H1 (cell line): ENCODE measurements at regions not wholly inside any gene's neighbourhood (a gene's known extent, or its start where the extent isn't known, plus 50 kb on each side); places are given as distances from the start of the nearest gene placed in this dataset.

Experiments
- CTCF ChIA-PET: fragments of 300-600 bp; sonication (Branson Sonifier 250); formaldehyde crosslinking; loops from one replicate; lab custom pipeline; 2021; ENCODE audit not compliant: partially characterized antibody; lab: Charles Lee
- POLR2A ChIA-PET: fragments of 300-600 bp; sonication (Branson Sonifier 250); formaldehyde crosslinking; loops from one replicate; lab custom pipeline; 2021; ENCODE audit warnings: inconsistent platforms; ENCODE audit not compliant: partially characterized antibody; lab: Charles Lee
- DNase-seq, 2 experiments: peaks; one replicate each; pipeline versions ENCODE4 v3.0.0 to v3.0.0-alpha.2; 2010 to 2022; ENCODE audit warnings: low spot score in 2 of 2, low read depth in 1 of 2, mixed read lengths in 1 of 2
- FAIRE-seq: peaks from 2 replicates; lab custom pipeline; 2011; peaks lifted over from hg19 to GRCh38; lab: Jason Lieb, UNC
- H2AFZ ChIP-seq: 2 replicates; pipeline ENCODE4 v1.8.1; 2012; ENCODE audit warnings: low read length, inconsistent platforms
- H2AK5ac ChIP-seq: 2 replicates; pipeline ENCODE4 v1.6.1; 2013; ENCODE audit warnings: low read depth, low read length
- H2BK120ac ChIP-seq: replicated peaks from 2 replicates; pipeline ENCODE3; 2013; ENCODE audit warnings: low read depth, low read length, inconsistent platforms
- H2BK12ac ChIP-seq: 2 replicates; pipeline ENCODE4 v1.6.1; 2013; ENCODE audit warnings: low read depth, low read length
- H2BK15ac ChIP-seq: 2 replicates; pipeline ENCODE4 v1.6.1; 2013; ENCODE audit warnings: low read length
- H2BK20ac ChIP-seq: 2 replicates; pipeline ENCODE4 v1.6.1; 2013; ENCODE audit warnings: low read length
- H2BK5ac ChIP-seq: 2 replicates; pipeline ENCODE4 v1.6.1; 2013; ENCODE audit warnings: low read depth, low read length
- H3K14ac ChIP-seq: 2 replicates; pipeline ENCODE4 v1.6.1; 2013; ENCODE audit warnings: inconsistent platforms; ENCODE audit not compliant: insufficient read length
- H3K18ac ChIP-seq: 2 replicates; pipeline ENCODE4 v1.6.1; 2013; ENCODE audit warnings: low read length; ENCODE audit errors: extremely low read depth
- H3K23ac ChIP-seq: 2 replicates; pipeline ENCODE4 v1.6.1; 2013; ENCODE audit warnings: inconsistent platforms; ENCODE audit not compliant: insufficient read length
- H3K23me2 ChIP-seq: 2 replicates; pipeline ENCODE4 v1.6.1; 2013; ENCODE audit warnings: low read depth, low read length
- H3K27ac ChIP-seq: 2 replicates; pipeline ENCODE4 v1.6.1; 2011; ENCODE audit warnings: low read depth, low read length, inconsistent platforms
- H3K27me3 ChIP-seq, 4 experiments: replicated peaks in 1 of 4; 1 replicate in 1 of 4; 2 replicates in 3 of 4; pipeline versions ENCODE4 v1.6.1 to v1.8.1; 2011 to 2013; ENCODE audit warnings: low read length in 3 of 4, mild to moderate bottlenecking in 3 of 4, inconsistent platforms in 2 of 4, mixed read lengths in 2 of 4, moderate library complexity in 1 of 4; ENCODE audit not compliant: control insufficient read depth in 3 of 4, insufficient read depth in 3 of 4; ENCODE audit errors: extremely low read depth in 1 of 4
- H3K36me3 ChIP-seq, 4 experiments: 2 replicates each; pipeline versions ENCODE4 v1.6.1 to v1.8.1; 2011 to 2013; ENCODE audit warnings: mild to moderate bottlenecking in 4 of 4, low read length in 3 of 4, moderate library complexity in 2 of 4, control low read depth in 1 of 4, inconsistent platforms in 1 of 4; ENCODE audit not compliant: insufficient read depth in 4 of 4, control insufficient read depth in 2 of 4
- H3K4ac ChIP-seq: replicated peaks from 2 replicates; pipeline ENCODE3; 2013; ENCODE audit warnings: low read length, low read depth, mixed read lengths, inconsistent platforms; ENCODE audit not compliant: insufficient read length
- H3K4me1 ChIP-seq, 4 experiments: replicated peaks in 1 of 4; 1 replicate in 1 of 4; 2 replicates in 3 of 4; pipeline versions ENCODE4 v1.6.1 to v1.8.1; 2011 to 2013; ENCODE audit warnings: low read length in 3 of 4, inconsistent platforms in 2 of 4, mixed read lengths in 1 of 4; ENCODE audit not compliant: insufficient read depth in 4 of 4, control insufficient read depth in 3 of 4
- H3K4me2 ChIP-seq, 2 experiments: 2 replicates each; pipeline versions ENCODE4 v1.6.1 to v1.8.1; 2011 to 2013; ENCODE audit warnings: low read depth in 2 of 2, low read length in 2 of 2, control low read depth in 1 of 2, inconsistent platforms in 1 of 2, mild to moderate bottlenecking in 1 of 2; ENCODE audit not compliant: insufficient read depth in 1 of 2
- H3K4me3 ChIP-seq, 4 experiments: fragments of 200-600, 300-600 bp in 1 of 4; sonication (generic), shearing (Covaris generic), sonication (Bioruptor Twin) in 1 of 4; 2 replicates each; pipeline versions ENCODE4 v1.5.1 to v1.8.1; 2011 to 2016; ENCODE audit warnings: low read length in 4 of 4, low read depth in 3 of 4, control low read depth in 2 of 4, inconsistent platforms in 2 of 4, mild to moderate bottlenecking in 2 of 4, mixed read lengths in 1 of 4, moderate library complexity in 1 of 4; ENCODE audit not compliant: insufficient read depth in 2 of 4; ENCODE audit errors: extremely low read depth in 1 of 4
- H3K56ac ChIP-seq: replicated peaks from 2 replicates; pipeline ENCODE3; 2013; ENCODE audit warnings: low read depth, mild to moderate bottlenecking, mixed read lengths, low read length, inconsistent platforms; ENCODE audit not compliant: insufficient read length
- H3K79me1 ChIP-seq: 2 replicates; pipeline ENCODE4 v1.6.1; 2013; ENCODE audit warnings: low read depth, low read length, control low read depth
- H3K79me2 ChIP-seq, 2 experiments: 2 replicates each; pipeline versions ENCODE4 v1.6.1 to v1.8.1; 2012 to 2013; ENCODE audit warnings: low read length in 2 of 2, mild to moderate bottlenecking in 2 of 2, inconsistent platforms in 1 of 2; ENCODE audit not compliant: insufficient read depth in 2 of 2, control insufficient read depth in 1 of 2
- H3K9ac ChIP-seq, 4 experiments: replicated peaks in 1 of 4; 1 replicate in 1 of 4; 2 replicates in 3 of 4; pipeline versions ENCODE4 v1.6.1 to v1.8.1; 2011 to 2013; ENCODE audit warnings: low read depth in 3 of 4, low read length in 3 of 4, control low read depth in 2 of 4, mild to moderate bottlenecking in 2 of 4, moderate library complexity in 2 of 4, inconsistent platforms in 1 of 4; ENCODE audit errors: extremely low read depth in 1 of 4
- H3K9me3 ChIP-seq, 2 experiments: 2 replicates each; pipeline versions ENCODE4 v1.6.1 to v1.8.1; 2012 to 2013; ENCODE audit warnings: mild to moderate bottlenecking in 2 of 2, moderate library complexity in 2 of 2, control low read depth in 1 of 2, inconsistent platforms in 1 of 2, low read depth in 1 of 2, low read length in 1 of 2, mixed read lengths in 1 of 2; ENCODE audit not compliant: insufficient read depth in 2 of 2
- H4K20me1 ChIP-seq, 2 experiments: replicated peaks in 1 of 2; 2 replicates each; pipeline versions ENCODE3 to v1.8.1; 2011 to 2013; ENCODE audit warnings: inconsistent platforms in 2 of 2, low read length in 2 of 2, mild to moderate bottlenecking in 1 of 2; ENCODE audit not compliant: insufficient read depth in 2 of 2, control insufficient read depth in 1 of 2
- H4K5ac ChIP-seq: 2 replicates; pipeline ENCODE4 v1.6.1; 2013; ENCODE audit warnings: low read length, low read depth, mixed read lengths, inconsistent platforms; ENCODE audit not compliant: insufficient read length
- H4K8ac ChIP-seq: 2 replicates; pipeline ENCODE4 v1.8.0; 2013; ENCODE audit warnings: mild to moderate bottlenecking, moderate library complexity, low read length, inconsistent platforms; ENCODE audit not compliant: insufficient read depth; ENCODE audit errors: extremely low read depth
- H4K91ac ChIP-seq: replicated peaks from 2 replicates; pipeline ENCODE3; 2013; ENCODE audit warnings: low read length, mixed read lengths, inconsistent platforms; ENCODE audit not compliant: insufficient read length
- EGR1 ChIP-seq: IDR thresholded peaks from 2 replicates; pipeline ENCODE4 v1.6.1; 2011; ENCODE audit warnings: low read depth, low read length, borderline replicate concordance
- HDAC6 ChIP-seq: IDR thresholded peaks from one replicate; pipeline ENCODE4 v1.7.1; 2012; ENCODE audit warnings: low read depth, mild to moderate bottlenecking, inconsistent platforms, low read length, moderate library complexity
- POLR2A ChIP-seq, 2 experiments: IDR thresholded peaks; 1 replicate in 1 of 2; 2 replicates in 1 of 2; pipeline ENCODE4 v1.6.1; 2011; ENCODE audit warnings: low read depth in 2 of 2, low read length in 2 of 2, mild to moderate bottlenecking in 2 of 2; ENCODE audit errors: control extremely low read depth in 1 of 2
- RAD21 ChIP-seq, 2 experiments: IDR thresholded peaks in 1 of 2; conservative IDR thresholded peaks in 1 of 2; 2 replicates each; pipeline ENCODE4 v1.6.1; 2011; ENCODE audit warnings: low read depth in 2 of 2, low read length in 2 of 2, improper control_type of control experiment in 1 of 2, inconsistent platforms in 1 of 2, mild to moderate bottlenecking in 1 of 2, moderate library complexity in 1 of 2
- RBBP5 ChIP-seq: IDR thresholded peaks from 2 replicates; pipeline ENCODE4 v1.7.1; 2012; ENCODE audit warnings: low read depth, mild to moderate bottlenecking, inconsistent platforms, low read length, moderate library complexity, borderline replicate concordance
- RXRA ChIP-seq: IDR thresholded peaks from 2 replicates; pipeline ENCODE4 v1.6.1; 2011; ENCODE audit warnings: low read depth, mild to moderate bottlenecking, low read length, moderate library complexity; ENCODE audit not compliant: insufficient read depth
- SAP30 ChIP-seq: fragments of 300-600 bp; sonication (generic); IDR thresholded peaks from 2 replicates; pipeline ENCODE4 v1.7.1; 2012; ENCODE audit warnings: low read length, moderate library complexity, mild to moderate bottlenecking, inconsistent platforms; ENCODE audit not compliant: insufficient read depth, insufficient replicate concordance
- SIX5 ChIP-seq: IDR thresholded peaks from 2 replicates; pipeline ENCODE4 v1.6.1; 2011; ENCODE audit warnings: mild to moderate bottlenecking, low read depth, low read length
- SUZ12 ChIP-seq: fragments of 200-600 bp; sonication (generic); IDR thresholded peaks from 2 replicates; pipeline ENCODE4 v1.6.1; 2012; ENCODE audit warnings: mild to moderate bottlenecking, inconsistent platforms, low read length, moderate library complexity, mixed read lengths
- WGBS, 2 experiments: shearing (Covaris generic) in 1 of 2; methylation state at CpG; one replicate each; pipeline versions ENCODE4 v1.1.6 to v1.1.7; 2013 to 2015; ENCODE audit warnings: low lambda C conversion rate in 2 of 2, mixed read lengths in 2 of 2, inconsistent platforms in 1 of 2, low coverage in 1 of 2, missing lambda C conversion rate in 1 of 2; ENCODE audit not compliant: insufficient replicate concordance in 2 of 2, insufficient coverage in 1 of 2, insufficient read length in 1 of 2; ENCODE audit errors: extremely low coverage in 1 of 2, missing lambda C conversion rate in 1 of 2; 5-methylcytosine and 5-hydroxymethylcytosine counted together
- TF ChIP-seq, protein P1 (sequence below), 3 experiments: IDR thresholded peaks; 1 replicate in 2 of 3; 2 replicates in 1 of 3; pipeline versions ENCODE4 v1.5.1 to v1.6.1; 2011; ENCODE audit warnings: low read length in 3 of 3, mild to moderate bottlenecking in 3 of 3, inconsistent platforms in 2 of 3, low read depth in 1 of 3, moderate library complexity in 1 of 3; ENCODE audit not compliant: insufficient read depth in 1 of 3; ENCODE audit errors: control extremely low read depth in 1 of 3
- TF ChIP-seq, protein P2 (sequence below): IDR thresholded peaks from 2 replicates; pipeline ENCODE4 v1.6.1; 2012; ENCODE audit warnings: inconsistent platforms

DNA sequence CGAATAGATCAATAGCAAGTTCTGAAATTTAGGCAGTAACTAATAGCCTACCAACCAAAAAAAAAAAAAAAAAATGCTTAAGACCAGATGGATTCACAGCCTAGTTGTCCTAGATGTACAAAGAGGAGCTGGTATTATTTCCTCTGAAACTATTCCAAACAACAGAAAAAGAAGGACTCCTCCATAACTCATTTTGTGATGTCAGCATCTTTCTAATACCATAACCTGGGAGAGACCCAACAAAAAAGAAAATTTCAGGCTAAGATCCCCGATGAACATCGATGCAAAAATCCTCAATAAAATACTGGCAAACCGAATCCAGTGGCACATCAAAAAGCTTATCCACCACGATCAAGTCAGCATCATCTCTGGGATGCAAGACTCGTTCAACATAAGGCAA, 1557.9 kb downstream of the C4orf33 start:
- no peak overlapping the region for H3K4me2 ChIP-seq
- no peak overlapping the region for H2BK5ac ChIP-seq
- H4K5ac ChIP-seq = no peak overlapping the region
- no peak overlapping the region for H3K9ac ChIP-seq
- no peak overlapping the region for H3K23ac ChIP-seq
- ChIA-PET CTCF (interaction anchor here (0.7 to 1.0 kb wide), 2 partner anchors 45 to 46 kb away, joined by 3 to 5 read pairs; no protein-coding TSS in a partner anchor), POLR2A (no interaction called here)
- H3K27ac ChIP-seq = no peak overlapping the region
- H3K4me1 ChIP-seq = 0 out of 7 replicates have a peak, but pooled peaks cover 0 to 2% (median 0%) of the 10 kb centered on the region in 4 experiments
- no peak for DNase-seq
- no peak overlapping the region for H2BK12ac ChIP-seq
- H3K79me2 ChIP-seq = no peaks in the 10 kb centered on the region
- no peaks in the 10 kb centered on the region for H3K36me3 ChIP-seq
- no peak overlapping the region for H3K4ac ChIP-seq
- no peak overlapping the region for H4K91ac ChIP-seq
- no peak overlapping the region for H2BK120ac ChIP-seq
- H3K4me3 ChIP-seq = no peak overlapping the region
- H3K56ac ChIP-seq = no peak overlapping the region
- H4K8ac ChIP-seq = no peak overlapping the region
- no peak for FAIRE-seq
- H3K27me3 ChIP-seq = no peaks in the 10 kb centered on the region
- no peaks in the 10 kb centered on the region for H3K79me1 ChIP-seq
- no peak overlapping the region for H2AK5ac ChIP-seq
- H3K14ac ChIP-seq = no peak overlapping the region
- H3K18ac ChIP-seq = no peak overlapping the region
- H3K23me2 ChIP-seq = no peaks in the 10 kb centered on the region
- WGBS, 2 experiments = 97% methylated on average over 6 of the region's 6 CpGs; no CpG with 5 or more reads in 1 of the 2 experiments
- no peaks in the 10 kb centered on the region for H4K20me1 ChIP-seq
- no peaks in the 10 kb centered on the region; a peak in 1 of 4 replicates for H3K9me3 ChIP-seq
- no peak overlapping the region for H2BK15ac ChIP-seq
- no peak overlapping the region for H2AFZ ChIP-seq
- no peak overlapping the region for H2BK20ac ChIP-seq
- TF ChIP-seq POLR2A (IDR thresholded peaks at IDR 0.05; ENCODE audit: control extremely low read depth in 1 of 2, low read depth in 2 of 2, low read length in 2 of 2) = no peak
- no peak for TF ChIP-seq SUZ12
- TF ChIP-seq, protein P1, sequence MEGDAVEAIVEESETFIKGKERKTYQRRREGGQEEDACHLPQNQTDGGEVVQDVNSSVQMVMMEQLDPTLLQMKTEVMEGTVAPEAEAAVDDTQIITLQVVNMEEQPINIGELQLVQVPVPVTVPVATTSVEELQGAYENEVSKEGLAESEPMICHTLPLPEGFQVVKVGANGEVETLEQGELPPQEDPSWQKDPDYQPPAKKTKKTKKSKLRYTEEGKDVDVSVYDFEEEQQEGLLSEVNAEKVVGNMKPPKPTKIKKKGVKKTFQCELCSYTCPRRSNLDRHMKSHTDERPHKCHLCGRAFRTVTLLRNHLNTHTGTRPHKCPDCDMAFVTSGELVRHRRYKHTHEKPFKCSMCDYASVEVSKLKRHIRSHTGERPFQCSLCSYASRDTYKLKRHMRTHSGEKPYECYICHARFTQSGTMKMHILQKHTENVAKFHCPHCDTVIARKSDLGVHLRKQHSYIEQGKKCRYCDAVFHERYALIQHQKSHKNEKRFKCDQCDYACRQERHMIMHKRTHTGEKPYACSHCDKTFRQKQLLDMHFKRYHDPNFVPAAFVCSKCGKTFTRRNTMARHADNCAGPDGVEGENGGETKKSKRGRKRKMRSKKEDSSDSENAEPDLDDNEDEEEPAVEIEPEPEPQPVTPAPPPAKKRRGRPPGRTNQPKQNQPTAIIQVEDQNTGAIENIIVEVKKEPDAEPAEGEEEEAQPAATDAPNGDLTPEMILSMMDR (IDR thresholded peaks at IDR 0.05; ENCODE audit: control extremely low read depth in 1 of 3, insufficient read depth in 1 of 3, low read depth in 1 of 3, low read length in 3 of 3) = no peak
- no peak for TF ChIP-seq RAD21 (IDR thresholded peaks at IDR 0.05 in 1 of 2, conservative IDR thresholded peaks at IDR 0.05 in 1 of 2; ENCODE audit: low read depth in 2 of 2, low read length in 2 of 2)
- TF ChIP-seq RBBP5 = no peak
- no peak for TF ChIP-seq RXRA
- no peak for TF ChIP-seq HDAC6
- TF ChIP-seq, protein P2, sequence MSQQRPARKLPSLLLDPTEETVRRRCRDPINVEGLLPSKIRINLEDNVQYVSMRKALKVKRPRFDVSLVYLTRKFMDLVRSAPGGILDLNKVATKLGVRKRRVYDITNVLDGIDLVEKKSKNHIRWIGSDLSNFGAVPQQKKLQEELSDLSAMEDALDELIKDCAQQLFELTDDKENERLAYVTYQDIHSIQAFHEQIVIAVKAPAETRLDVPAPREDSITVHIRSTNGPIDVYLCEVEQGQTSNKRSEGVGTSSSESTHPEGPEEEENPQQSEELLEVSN = no peak
- no peak for TF ChIP-seq EGR1
- no peak for TF ChIP-seq SIX5
- no peak for TF ChIP-seq SAP30
